Liver (tissue), 7 donors: ENCODE measurements at regions not wholly inside any gene's neighbourhood (a gene's known extent, or its start where the extent isn't known, plus 50 kb on each side); places are given as distances from the start of the nearest gene placed in this dataset.

Source experiments
- DNase-seq: peaks from one replicate; pipeline ENCODE4 v3.0.0-alpha.2; 2017; ENCODE audit warnings: low spot score
- H3K27ac ChIP-seq, 2 donors: one replicate each; pipeline ENCODE4 v1.7.0; 2013; ENCODE audit warnings: inconsistent platforms in 2 of 2, low read length in 2 of 2, control low read depth in 1 of 2, low read depth in 1 of 2, mild to moderate bottlenecking in 1 of 2
- H3K27me3 ChIP-seq, 4 donors: one replicate each; pipeline versions ENCODE4 v1.6.1 to v1.7.0; 2013; ENCODE audit warnings: low read length in 3 of 4, inconsistent platforms in 1 of 4, mild to moderate bottlenecking in 1 of 4, moderate library complexity in 1 of 4; ENCODE audit not compliant: control insufficient read depth in 4 of 4, insufficient read depth in 4 of 4
- H3K36me3 ChIP-seq, 4 donors: one replicate each; pipeline versions ENCODE4 v1.6.1 to v1.7.0; 2013; ENCODE audit warnings: low read length in 3 of 4, mild to moderate bottlenecking in 3 of 4, low read depth in 1 of 4, moderate library complexity in 1 of 4; ENCODE audit not compliant: control insufficient read depth in 4 of 4, insufficient read depth in 3 of 4
- H3K4me1 ChIP-seq, 4 donors: one replicate each; pipeline versions ENCODE4 v1.6.1 to v1.7.0; 2013; ENCODE audit warnings: low read length in 3 of 4, mild to moderate bottlenecking in 3 of 4, moderate library complexity in 1 of 4; ENCODE audit not compliant: control insufficient read depth in 4 of 4, insufficient read depth in 4 of 4
- H3K4me3 ChIP-seq, 3 donors: one replicate each; pipeline versions ENCODE4 v1.6.1 to v1.7.0; 2013; ENCODE audit warnings: low read length in 3 of 3, control low read depth in 1 of 3, low read depth in 1 of 3, mild to moderate bottlenecking in 1 of 3
- H3K9ac ChIP-seq, 2 donors: one replicate each; pipeline ENCODE4 v1.7.0; 2013; ENCODE audit warnings: low read length in 2 of 2, mild to moderate bottlenecking in 2 of 2, moderate library complexity in 2 of 2, control low read depth in 1 of 2, low read depth in 1 of 2
- H3K9me3 ChIP-seq, 4 donors: one replicate each; pipeline versions ENCODE4 v1.6.1 to v1.7.0; 2013; ENCODE audit warnings: low read length in 3 of 4; ENCODE audit not compliant: control insufficient read depth in 4 of 4
- CTCF ChIP-seq: fragments of 150-350 bp; IDR thresholded peaks from 2 replicates; pipeline ENCODE4 v1.5.1; 2017; ENCODE audit warnings: improper control_type of control experiment, low read depth, low read length; ENCODE audit not compliant: missing input control
- FOXA1 ChIP-seq: IDR thresholded peaks from 2 replicates; pipeline ENCODE4 v1.6.1; 2016; ENCODE audit warnings: antibody characterized with exemption
- GABPA ChIP-seq, 2 donors: IDR thresholded peaks in 1 of 2; conservative IDR thresholded peaks in 1 of 2; 2 replicates each; pipeline ENCODE4 v1.6.1; 2016; ENCODE audit warnings: antibody characterized with exemption in 2 of 2, mild to moderate bottlenecking in 1 of 2, moderate library complexity in 1 of 2
- HNF4A ChIP-seq, 2 donors: conservative IDR thresholded peaks; 2 replicates each; pipeline ENCODE4 v1.6.1; 2016; ENCODE audit warnings: antibody characterized with exemption in 2 of 2, mild to moderate bottlenecking in 2 of 2
- HNF4G ChIP-seq: IDR thresholded peaks from 2 replicates; pipeline ENCODE4 v1.6.1; 2016; ENCODE audit warnings: antibody characterized with exemption
- MAX ChIP-seq: IDR thresholded peaks from 2 replicates; pipeline ENCODE4 v1.6.1; 2016; ENCODE audit warnings: antibody characterized with exemption
- NR2F2 ChIP-seq: IDR thresholded peaks from 2 replicates; pipeline ENCODE4 v1.6.1; 2016; ENCODE audit warnings: antibody characterized with exemption
- RAD21 ChIP-seq, 2 donors: IDR thresholded peaks; 2 replicates each; pipeline ENCODE4 v1.6.1; 2016; ENCODE audit warnings: antibody characterized with exemption in 2 of 2, mild to moderate bottlenecking in 2 of 2
- RXRA ChIP-seq, 2 donors: IDR thresholded peaks; 2 replicates each; pipeline ENCODE4 v1.6.1; 2017 to 2018; ENCODE audit warnings: antibody characterized with exemption in 2 of 2, mild to moderate bottlenecking in 1 of 2
- SP1 ChIP-seq: IDR thresholded peaks from 2 replicates; pipeline ENCODE4 v1.6.1; 2018; ENCODE audit warnings: antibody characterized with exemption, mild to moderate bottlenecking
- TAF1 ChIP-seq: conservative IDR thresholded peaks from 2 replicates; pipeline ENCODE4 v1.6.1; 2016; ENCODE audit warnings: antibody characterized with exemption, mild to moderate bottlenecking
- YY1 ChIP-seq: IDR thresholded peaks from 2 replicates; pipeline ENCODE4 v1.6.1; 2016; ENCODE audit warnings: antibody characterized with exemption, mild to moderate bottlenecking
- ZBTB33 ChIP-seq: IDR thresholded peaks from 2 replicates; pipeline ENCODE4 v1.6.1; 2016; ENCODE audit warnings: antibody characterized with exemption
- TF ChIP-seq, protein P1 (sequence below): IDR thresholded peaks from 2 replicates; pipeline ENCODE4 v1.6.1; 2016; ENCODE audit warnings: antibody characterized with exemption, mild to moderate bottlenecking
- donor health status: healthy.
- donor health status: healthy.
- donor health status: healthy.
- donor health status: healthy.

GRCh38 chr12:67052981-67053380, 216.2 kb upstream of the CAND1 start:
- H3K9ac ChIP-seq = no peak overlapping the region
- no peak overlapping the region for H3K4me3 ChIP-seq
- H3K9me3 ChIP-seq = no peaks in the 10 kb centered on the region
- H3K36me3 ChIP-seq = no peaks in the 10 kb centered on the region
- H3K27me3 ChIP-seq = peaks cover 0 to 6% (median 0%) of the 10 kb centered on the region in 4 donors
- DNase-seq = no peak
- TF ChIP-seq RXRA (IDR thresholded peaks at IDR 0.05) (no peak), GABPA (IDR thresholded peaks at IDR 0.05 in 1 of 2, conservative IDR thresholded peaks at IDR 0.05 in 1 of 2) (no peak), TAF1 (no peak), HNF4G (no peak), HNF4A (conservative IDR thresholded peaks at IDR 0.05) (no peak), SP1 (no peak), ZBTB33 (no peak), MAX (no peak), NR2F2 (no peak), CTCF (no peak), YY1 (no peak)
- TF ChIP-seq, protein P1, sequence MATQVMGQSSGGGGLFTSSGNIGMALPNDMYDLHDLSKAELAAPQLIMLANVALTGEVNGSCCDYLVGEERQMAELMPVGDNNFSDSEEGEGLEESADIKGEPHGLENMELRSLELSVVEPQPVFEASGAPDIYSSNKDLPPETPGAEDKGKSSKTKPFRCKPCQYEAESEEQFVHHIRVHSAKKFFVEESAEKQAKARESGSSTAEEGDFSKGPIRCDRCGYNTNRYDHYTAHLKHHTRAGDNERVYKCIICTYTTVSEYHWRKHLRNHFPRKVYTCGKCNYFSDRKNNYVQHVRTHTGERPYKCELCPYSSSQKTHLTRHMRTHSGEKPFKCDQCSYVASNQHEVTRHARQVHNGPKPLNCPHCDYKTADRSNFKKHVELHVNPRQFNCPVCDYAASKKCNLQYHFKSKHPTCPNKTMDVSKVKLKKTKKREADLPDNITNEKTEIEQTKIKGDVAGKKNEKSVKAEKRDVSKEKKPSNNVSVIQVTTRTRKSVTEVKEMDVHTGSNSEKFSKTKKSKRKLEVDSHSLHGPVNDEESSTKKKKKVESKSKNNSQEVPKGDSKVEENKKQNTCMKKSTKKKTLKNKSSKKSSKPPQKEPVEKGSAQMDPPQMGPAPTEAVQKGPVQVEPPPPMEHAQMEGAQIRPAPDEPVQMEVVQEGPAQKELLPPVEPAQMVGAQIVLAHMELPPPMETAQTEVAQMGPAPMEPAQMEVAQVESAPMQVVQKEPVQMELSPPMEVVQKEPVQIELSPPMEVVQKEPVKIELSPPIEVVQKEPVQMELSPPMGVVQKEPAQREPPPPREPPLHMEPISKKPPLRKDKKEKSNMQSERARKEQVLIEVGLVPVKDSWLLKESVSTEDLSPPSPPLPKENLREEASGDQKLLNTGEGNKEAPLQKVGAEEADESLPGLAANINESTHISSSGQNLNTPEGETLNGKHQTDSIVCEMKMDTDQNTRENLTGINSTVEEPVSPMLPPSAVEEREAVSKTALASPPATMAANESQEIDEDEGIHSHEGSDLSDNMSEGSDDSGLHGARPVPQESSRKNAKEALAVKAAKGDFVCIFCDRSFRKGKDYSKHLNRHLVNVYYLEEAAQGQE = no peak
- H3K27ac ChIP-seq = no peak overlapping the region
- H3K4me1 ChIP-seq = no peaks in the 10 kb centered on the region

- Histone ChIP-seq H3K4me1 (no peaks in the 10 kb centered on the region), H3K27ac (no peak overlapping the region), H3K36me3 (no peaks in the 10 kb centered on the region), H3K27me3 (peaks cover 0 to 6% (median 0%) of the 10 kb centered on the region in 4 donors), H3K4me3 (no peak overlapping the region), H3K9me3 (no peaks in the 10 kb centered on the region), H3K9ac (no peak overlapping the region)
- TF ChIP-seq RXRA (IDR thresholded peaks at IDR 0.05) (no peak), HNF4A (conservative IDR thresholded peaks at IDR 0.05) (no peak), TAF1 (no peak), ZBTB33 (no peak), MAX (no peak), NR2F2 (no peak), FOXA1 (no peak), CTCF (no peak), RAD21 (IDR thresholded peaks at IDR 0.05) (no peak), HNF4G (no peak), GABPA (IDR thresholded peaks at IDR 0.05 in 1 of 2, conservative IDR thresholded peaks at IDR 0.05 in 1 of 2) (no peak)
- TF ChIP-seq, protein P1 = no peak
- DNase-seq = no peak
These were observed 212.8 kb upstream of the CAND1 start for GRCh38 chr12:67056329-67056728.
